CD4-positive, alpha-beta memory T cell (primary cell): ENCODE measurements at regions not wholly inside any gene's neighbourhood (a gene's known extent, or its start where the extent isn't known, plus 50 kb on each side); places are given as distances from the start of the nearest gene placed in this dataset.

ENCODE experiments used
- CTCF ChIA-PET: fragments of 350-600 bp; sonication (Branson Sonifier 250); formaldehyde crosslinking; loops from one replicate; lab custom pipeline; 2021; ENCODE audit warnings: inconsistent platforms; ENCODE audit not compliant: partially characterized antibody; lab: Charles Lee
- POLR2A ChIA-PET: fragments of 350-600 bp; sonication (Branson Sonifier 250); formaldehyde crosslinking; loops from one replicate; lab custom pipeline; 2021; ENCODE audit not compliant: partially characterized antibody; lab: Charles Lee
- DNase-seq, 5 donors: peaks; one replicate each; pipeline versions ENCODE4 v3.0.0 to v3.0.0-alpha.2; 2020 to 2022; ENCODE audit warnings: mixed read lengths in 1 of 5
- H3K27ac ChIP-seq: one replicate; pipeline ENCODE4 v1.7.0; 2013; ENCODE audit warnings: low read depth, low read length
- H3K27me3 ChIP-seq: 2 replicates; pipeline ENCODE4 v1.7.0; 2013; ENCODE audit warnings: mild to moderate bottlenecking, low read length, moderate library complexity; ENCODE audit not compliant: insufficient read depth
- H3K36me3 ChIP-seq: 2 replicates; pipeline ENCODE4 v1.7.0; 2013; ENCODE audit warnings: mild to moderate bottlenecking, low read length, moderate library complexity; ENCODE audit not compliant: insufficient read depth
- H3K4me1 ChIP-seq: 2 replicates; pipeline ENCODE4 v1.7.0; 2013; ENCODE audit warnings: mild to moderate bottlenecking, low read length, moderate library complexity; ENCODE audit not compliant: insufficient read depth
- H3K4me3 ChIP-seq, 2 donors: one replicate each; pipeline ENCODE4 v1.7.0; 2013; ENCODE audit warnings: low read length in 2 of 2, mild to moderate bottlenecking in 1 of 2
- H3K9me3 ChIP-seq, 2 donors: one replicate each; pipeline ENCODE4 v1.7.0; 2013; ENCODE audit warnings: low read length in 2 of 2, control low read depth in 1 of 2; ENCODE audit not compliant: control insufficient read depth in 1 of 2
- H3K27ac Mint-ChIP-seq, 7 donors: one replicate each; pipeline ENCODE4 v1.8.0; 2020 to 2021; ENCODE audit warnings: mixed read lengths in 7 of 7, mild to moderate bottlenecking in 6 of 7, inconsistent platforms in 3 of 7, moderate library complexity in 3 of 7
- H3K27me3 Mint-ChIP-seq, 2 donors: one replicate each; pipeline ENCODE4 v1.8.0; 2020 to 2021; ENCODE audit warnings: mixed read lengths in 2 of 2
- H3K36me3 Mint-ChIP-seq, 2 donors: one replicate each; pipeline ENCODE4 v1.8.0; 2020 to 2021; ENCODE audit warnings: mixed read lengths in 2 of 2, inconsistent platforms in 1 of 2, mild to moderate bottlenecking in 1 of 2
- H3K4me1 Mint-ChIP-seq, 4 donors: one replicate each; pipeline ENCODE4 v1.8.0; 2020 to 2021; ENCODE audit warnings: mixed read lengths in 4 of 4, mild to moderate bottlenecking in 1 of 4
- H3K4me3 Mint-ChIP-seq, 8 donors: one replicate each; pipeline ENCODE4 v1.8.0; 2020 to 2021; ENCODE audit warnings: mixed read lengths in 8 of 8, mild to moderate bottlenecking in 7 of 8, moderate library complexity in 6 of 8, inconsistent platforms in 3 of 8
- H3K9me3 Mint-ChIP-seq, 8 donors: one replicate each; pipeline ENCODE4 v1.8.0; 2020 to 2021; ENCODE audit warnings: mixed read lengths in 8 of 8, mild to moderate bottlenecking in 5 of 8, inconsistent platforms in 3 of 8, moderate library complexity in 1 of 8
- intact Hi-C: fragments of 100-400 bp; cut with micrococcal nuclease; formaldehyde crosslinking; loops from one replicate; pipeline ENCODE4 v1.15.1; 2023

DNA sequence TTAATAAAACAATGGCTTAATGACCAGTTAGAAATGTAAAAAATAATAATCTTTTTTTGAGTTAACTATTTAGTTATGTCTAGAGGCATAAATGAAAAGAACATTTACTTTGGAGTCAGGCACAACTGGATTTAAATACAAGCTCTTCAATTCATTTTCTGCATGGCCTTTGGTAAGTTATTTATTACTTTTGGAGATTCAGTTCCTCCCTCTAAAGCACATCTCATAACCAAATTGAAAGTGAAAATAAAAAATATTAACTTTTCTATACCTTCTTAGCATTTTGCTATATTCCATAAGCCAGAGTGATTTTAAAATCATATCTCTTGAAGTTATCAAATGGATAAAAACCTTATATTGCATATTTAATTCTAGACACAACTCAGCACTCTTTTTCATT is 434.9 kb upstream of the SMARCA2 start:
- Histone ChIP-seq H3K36me3 (no peaks in the 10 kb centered on the region), H3K9me3 (no peaks in the 10 kb centered on the region), H3K4me3 (no peak overlapping the region), H3K4me1 (no peaks in the 10 kb centered on the region), H3K27me3 (no peaks in the 10 kb centered on the region), H3K27ac (no peak overlapping the region)
- POLR2A ChIA-PET: no interaction called here
- Mint-ChIP-seq H3K4me3 (no peak overlapping the region), H3K36me3 (peaks cover 0 to under 1% of the 10 kb centered on the region in 2 donors), H3K27me3 (peaks cover 0 to 2% of the 10 kb centered on the region in 2 donors), H3K9me3 (peaks cover 0 to 22% (median 0%) of the 10 kb centered on the region in 8 donors), H3K27ac (no peak overlapping the region), H3K4me1 (no peaks in the 10 kb centered on the region)
- no peak for DNase-seq
- intact Hi-C loops: no loop called here
- CTCF ChIA-PET: no interaction called here

DNA sequence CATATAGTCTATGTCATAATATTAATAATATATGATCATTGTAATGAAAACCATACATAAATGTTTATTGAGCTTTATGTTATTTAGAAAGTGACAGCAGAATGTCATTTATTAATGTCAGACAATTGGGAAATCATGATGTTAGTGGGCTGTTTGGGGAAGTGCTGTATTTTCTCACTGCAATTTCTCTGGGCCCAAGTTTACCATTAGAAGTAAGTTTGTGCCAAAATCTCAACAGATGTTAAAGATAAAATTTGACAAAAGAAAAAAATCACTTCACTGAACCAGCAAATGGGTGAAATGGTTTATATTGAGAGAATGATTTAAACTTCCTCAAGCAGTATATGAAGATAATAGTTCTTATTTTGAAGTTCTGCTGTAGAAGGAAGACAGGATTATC is 433.2 kb upstream of the SMARCA2 start:
- Mint-ChIP-seq H3K4me3 (no peak overlapping the region), H3K9me3 (peaks cover 0 to 24% (median under 1%) of the 10 kb centered on the region in 8 donors), H3K27me3 (peaks cover 0 to 3% of the 10 kb centered on the region in 2 donors), H3K27ac (no peak overlapping the region), H3K36me3 (no peaks in the 10 kb centered on the region), H3K4me1 (no peaks in the 10 kb centered on the region)
- H3K4me3 ChIP-seq: no peak overlapping the region
- H3K27ac ChIP-seq: no peak overlapping the region
- H3K36me3 ChIP-seq: no peaks in the 10 kb centered on the region
- H3K27me3 ChIP-seq: no peaks in the 10 kb centered on the region
- H3K4me1 ChIP-seq: no peaks in the 10 kb centered on the region
- CTCF ChIA-PET: no interaction called here
- no peaks in the 10 kb centered on the region for H3K9me3 ChIP-seq
- DNase-seq: no peak
- intact Hi-C loops: no loop called here
- POLR2A ChIA-PET: no interaction called here

DNA sequence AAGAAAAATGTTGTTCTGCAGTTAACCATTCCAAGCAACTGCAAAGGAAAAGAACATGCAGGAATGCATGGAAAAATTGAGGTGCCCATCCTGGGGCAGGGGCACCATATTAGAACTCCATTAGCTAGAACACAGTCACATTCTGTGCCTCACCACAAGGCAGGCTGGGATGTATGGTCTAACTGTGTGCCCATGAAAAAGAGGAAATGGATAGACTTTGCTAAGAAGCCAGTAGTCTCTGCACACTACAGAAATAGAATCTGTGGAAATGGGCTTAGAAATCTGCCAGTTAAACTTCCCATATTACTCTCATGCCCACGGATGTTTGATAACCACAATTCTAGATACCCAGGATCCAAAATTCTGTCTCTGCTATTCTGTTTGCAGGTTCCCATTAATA is 423.8 kb upstream of the SMARCA2 start:
- H3K27ac ChIP-seq: no peak overlapping the region
- H3K27me3 ChIP-seq: no peaks in the 10 kb centered on the region
- no peak for DNase-seq
- no peak overlapping the region for H3K27ac Mint-ChIP-seq
- H3K9me3 Mint-ChIP-seq: peaks cover 0 to 18% (median 4%) of the 10 kb centered on the region in 8 donors
- no peaks in the 10 kb centered on the region for H3K4me1 Mint-ChIP-seq
- POLR2A ChIA-PET: no interaction called here
- H3K36me3 Mint-ChIP-seq: no peaks in the 10 kb centered on the region
- intact Hi-C loops: no loop called here
- CTCF ChIA-PET: no interaction called here
- H3K9me3 ChIP-seq: no peaks in the 10 kb centered on the region
- no peak overlapping the region for H3K4me3 ChIP-seq
- no peaks in the 10 kb centered on the region for H3K4me1 ChIP-seq
- H3K36me3 ChIP-seq: no peaks in the 10 kb centered on the region
- no peak overlapping the region for H3K4me3 Mint-ChIP-seq
- peaks cover 0 to 4% of the 10 kb centered on the region in 2 donors for H3K27me3 Mint-ChIP-seq

- no peaks in the 10 kb centered on the region for H3K36me3 ChIP-seq
- no peaks in the 10 kb centered on the region for H3K27me3 ChIP-seq
- no peaks in the 10 kb centered on the region for H3K9me3 ChIP-seq
- Mint-ChIP-seq H3K4me3 (no peak overlapping the region), H3K9me3 (no peaks in the 10 kb centered on the region), H3K27ac (no peak overlapping the region), H3K36me3 (no peaks in the 10 kb centered on the region), H3K4me1 (no peaks in the 10 kb centered on the region), H3K27me3 (peaks cover 2% of the 10 kb centered on the region in 2 donors)
- POLR2A ChIA-PET: no interaction called here
- intact Hi-C loops: no loop called here
- H3K4me1 ChIP-seq: no peaks in the 10 kb centered on the region
- CTCF ChIA-PET: no interaction called here
- no peak overlapping the region for H3K4me3 ChIP-seq
- no peak for DNase-seq
- H3K27ac ChIP-seq: no peak overlapping the region
These were observed 416.9 kb upstream of the SMARCA2 start for GRCh38 chr9:1598270-1598669.

DNA sequence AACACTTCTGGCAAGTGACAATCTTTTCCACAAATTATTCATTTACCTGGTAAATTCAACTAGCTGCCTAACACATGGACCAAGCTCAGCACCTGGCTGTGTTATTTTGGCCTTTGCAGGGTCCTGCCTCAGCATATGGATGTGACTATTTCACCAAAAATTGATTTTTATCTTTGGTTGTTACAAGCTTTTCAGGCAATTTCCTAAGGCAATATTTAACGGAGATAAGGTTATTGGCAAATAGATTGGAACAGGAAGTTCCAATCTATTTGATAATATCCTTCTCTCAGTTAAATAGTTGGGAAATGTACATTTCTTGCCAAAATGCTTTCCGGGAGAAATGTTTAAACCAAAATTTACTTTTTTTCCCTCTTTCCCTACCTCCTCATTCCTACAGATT is 415.2 kb upstream of the SMARCA2 start:
- peaks cover 0 to 6% (median under 1%) of the 10 kb centered on the region in 8 donors for H3K9me3 Mint-ChIP-seq
- no peaks in the 10 kb centered on the region for H3K9me3 ChIP-seq
- peaks cover 3 to 7% of the 10 kb centered on the region in 2 donors for H3K27me3 Mint-ChIP-seq
- DNase-seq: no peak
- H3K27ac ChIP-seq: no peak overlapping the region
- H3K4me1 Mint-ChIP-seq: no peaks in the 10 kb centered on the region
- CTCF ChIA-PET: no interaction called here
- POLR2A ChIA-PET: no interaction called here
- H3K4me3 Mint-ChIP-seq: no peak overlapping the region
- H3K27ac Mint-ChIP-seq: no peak overlapping the region
- no peaks in the 10 kb centered on the region for H3K4me1 ChIP-seq
- H3K27me3 ChIP-seq: no peaks in the 10 kb centered on the region
- no peaks in the 10 kb centered on the region for H3K36me3 Mint-ChIP-seq
- H3K4me3 ChIP-seq: no peak overlapping the region
- H3K36me3 ChIP-seq: no peaks in the 10 kb centered on the region
- intact Hi-C loops: no loop called here

DNA sequence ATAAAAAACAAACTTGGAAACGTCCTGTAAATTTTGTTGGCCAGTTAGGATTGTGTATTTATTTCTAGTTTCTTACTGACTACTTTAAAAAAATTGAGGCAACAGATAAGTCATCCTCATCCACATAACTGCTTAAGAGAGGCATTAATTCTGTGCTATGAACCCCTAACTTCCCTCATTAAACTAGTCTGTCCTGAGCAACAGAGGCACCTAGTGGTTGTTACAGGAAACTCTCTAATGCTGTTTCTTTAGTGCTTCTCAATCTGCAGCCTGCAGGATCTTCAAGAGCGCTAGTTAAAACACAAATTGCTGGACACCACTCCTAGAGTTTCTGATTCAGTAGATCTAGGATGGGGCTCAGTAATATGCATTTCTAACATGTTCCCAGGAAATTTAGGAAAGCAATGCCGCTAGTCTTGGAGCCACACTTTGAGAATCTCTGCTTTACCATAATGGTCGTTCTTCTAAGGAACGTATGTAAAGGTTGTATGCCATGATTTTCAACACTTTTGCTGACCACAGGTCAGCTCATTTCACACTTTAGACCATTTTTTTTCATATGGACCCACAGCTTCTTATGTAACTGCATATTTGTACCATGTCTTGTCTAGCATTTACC is 410.1 kb upstream of the SMARCA2 start:
- Mint-ChIP-seq H3K4me3 (no peak overlapping the region), H3K27me3 (peaks cover 2 to 5% of the 10 kb centered on the region in 2 donors), H3K27ac (no peak overlapping the region), H3K4me1 (no peaks in the 10 kb centered on the region), H3K36me3 (no peaks in the 10 kb centered on the region), H3K9me3 (peaks cover 0 to 6% (median under 1%) of the 10 kb centered on the region in 8 donors)
- Histone ChIP-seq H3K4me3 (no peak overlapping the region), H3K36me3 (no peaks in the 10 kb centered on the region), H3K4me1 (no peaks in the 10 kb centered on the region), H3K27ac (no peak overlapping the region), H3K27me3 (no peaks in the 10 kb centered on the region), H3K9me3 (no peaks in the 10 kb centered on the region)
- DNase-seq: no peak
- POLR2A ChIA-PET: no interaction called here
- CTCF ChIA-PET: no interaction called here
- intact Hi-C loops: no loop called here

- Mint-ChIP-seq H3K4me1 (no peaks in the 10 kb centered on the region), H3K9me3 (peaks cover 0 to 6% (median under 1%) of the 10 kb centered on the region in 8 donors)
- CTCF ChIA-PET: no interaction called here
These were observed 408.9 kb upstream of the SMARCA2 start for GRCh38 chr9:1606253-1606652.

More at GRCh38 chr9:1606253-1606652, 408.9 kb upstream of the SMARCA2 start:
- H3K4me3 ChIP-seq: no peak overlapping the region
- H3K4me1 ChIP-seq: no peaks in the 10 kb centered on the region
- H3K9me3 ChIP-seq: no peaks in the 10 kb centered on the region
- H3K27ac Mint-ChIP-seq: no peak overlapping the region
- H3K27me3 ChIP-seq: no peaks in the 10 kb centered on the region
- POLR2A ChIA-PET: no interaction called here
- peaks cover 4 to 5% of the 10 kb centered on the region in 2 donors for H3K27me3 Mint-ChIP-seq
- H3K27ac ChIP-seq: no peak overlapping the region
- no peaks in the 10 kb centered on the region for H3K36me3 Mint-ChIP-seq
- DNase-seq: no peak
- no peaks in the 10 kb centered on the region for H3K36me3 ChIP-seq
- intact Hi-C loops: no loop called here
- no peak overlapping the region for H3K4me3 Mint-ChIP-seq
